ENCODE measurements at regions not wholly inside any gene's neighbourhood (a gene's known extent, or its start where the extent isn't known, plus 50 kb on each side); places are given as distances from the start of the nearest gene placed in this dataset.
"Not testable (repeated sequence)": the region's sequence is repeated elsewhere in the genome, so short reads cannot be mapped to it uniquely, and the experiment has no call there.

GRCh38 chr2:94737736-94738342 is 133.4 kb upstream of the TEKT4 start:
- TF ChIP-seq POLR2A, CTCF, POLR2AphosphoS5, EP300 (IDR thresholded peaks at IDR 0.05): not testable (repeated sequence)

All from suprapubic skin (tissue), 4 donors.